H9 (cell line): ENCODE measurements at regions not wholly inside any gene's neighbourhood (a gene's known extent, or its start where the extent isn't known, plus 50 kb on each side); places are given as distances from the start of the nearest gene placed in this dataset.

Experiments used
- DNase-seq: peaks from one replicate; pipeline ENCODE4 v3.0.0-alpha.2; 2017
- H2AFZ ChIP-seq: one replicate; pipeline ENCODE4 v1.6.1; 2013; ENCODE audit warnings: mild to moderate bottlenecking, low read length, control low read depth, moderate library complexity
- H2AK5ac ChIP-seq: 2 replicates; pipeline ENCODE4 v1.6.1; 2013; ENCODE audit warnings: low read length, control low read depth, mixed read lengths; ENCODE audit not compliant: insufficient read length
- H2BK120ac ChIP-seq: one replicate; pipeline ENCODE4 v1.6.1; 2013; ENCODE audit warnings: low read depth, mild to moderate bottlenecking, low read length, control low read depth, inconsistent platforms; ENCODE audit not compliant: poor library complexity, severe bottlenecking
- H2BK12ac ChIP-seq: 2 replicates; pipeline ENCODE4 v1.6.1; 2013; ENCODE audit warnings: low read length, control low read depth, mixed read lengths, low read depth; ENCODE audit not compliant: insufficient read length
- H2BK15ac ChIP-seq: 2 replicates; pipeline ENCODE4 v1.6.1; 2013; ENCODE audit warnings: low read depth, low read length, control low read depth
- H2BK20ac ChIP-seq: one replicate; pipeline ENCODE4 v1.6.1; 2013; ENCODE audit warnings: low read depth, mild to moderate bottlenecking, low read length, control low read depth, inconsistent platforms; ENCODE audit not compliant: poor library complexity, severe bottlenecking
- H2BK5ac ChIP-seq: 2 replicates; pipeline ENCODE4 v1.6.1; 2013; ENCODE audit warnings: low read length, control low read depth, mixed read lengths; ENCODE audit not compliant: insufficient read length
- H3K14ac ChIP-seq: 2 replicates; pipeline ENCODE4 v1.6.1; 2013; ENCODE audit warnings: low read length, control low read depth; ENCODE audit not compliant: insufficient read depth
- H3K18ac ChIP-seq: 2 replicates; pipeline ENCODE4 v1.6.1; 2013; ENCODE audit warnings: low read depth, mild to moderate bottlenecking, mixed read lengths, low read length, control low read depth; ENCODE audit not compliant: insufficient read length
- H3K23ac ChIP-seq: 2 replicates; pipeline ENCODE4 v1.6.1; 2013; ENCODE audit warnings: low read length, control low read depth, mixed read lengths, low read depth; ENCODE audit not compliant: insufficient read length
- H3K23me2 ChIP-seq: 2 replicates; pipeline ENCODE4 v1.6.1; 2013; ENCODE audit warnings: low read depth, mild to moderate bottlenecking, mixed read lengths, low read length, control low read depth; ENCODE audit not compliant: insufficient read length, poor library complexity, severe bottlenecking
- H3K27ac ChIP-seq: 2 replicates; pipeline ENCODE4 v1.5.1; 2013; ENCODE audit warnings: low read length, control low read depth, mixed read lengths, low read depth; ENCODE audit not compliant: insufficient read length
- H3K27me3 ChIP-seq: 2 replicates; pipeline ENCODE4 v1.6.1; 2013; ENCODE audit warnings: low read length, control low read depth, inconsistent platforms; ENCODE audit not compliant: insufficient read depth
- H3K4ac ChIP-seq: 2 replicates; pipeline ENCODE4 v1.6.1; 2013; ENCODE audit warnings: low read depth, mild to moderate bottlenecking, control low read depth, inconsistent platforms, low read length, moderate library complexity
- H3K4me1 ChIP-seq: 2 replicates; pipeline ENCODE4 v1.6.1; 2013; ENCODE audit warnings: low read length, control low read depth, inconsistent platforms; ENCODE audit not compliant: insufficient read depth
- H3K4me2 ChIP-seq: 2 replicates; pipeline ENCODE4 v1.6.1; 2013; ENCODE audit warnings: low read length, control low read depth, mixed read lengths; ENCODE audit not compliant: insufficient read length, insufficient read depth
- H3K56ac ChIP-seq: 2 replicates; pipeline ENCODE4 v1.6.1; 2013; ENCODE audit warnings: low read depth, mild to moderate bottlenecking, mixed read lengths, low read length, control low read depth; ENCODE audit not compliant: insufficient read length
- H3K79me1 ChIP-seq: 2 replicates; pipeline ENCODE4 v1.6.1; 2013; ENCODE audit warnings: low read depth, mild to moderate bottlenecking, moderate library complexity, low read length, control low read depth, inconsistent platforms; ENCODE audit not compliant: insufficient read depth, poor library complexity, severe bottlenecking
- H3K79me2 ChIP-seq: 2 replicates; pipeline ENCODE4 v1.6.1; 2013; ENCODE audit warnings: low read length, control low read depth, inconsistent platforms; ENCODE audit not compliant: insufficient read depth
- H3K9ac ChIP-seq: 2 replicates; pipeline ENCODE4 v1.6.1; 2013; ENCODE audit warnings: low read length, control low read depth, mixed read lengths; ENCODE audit not compliant: insufficient read length; ENCODE audit errors: extremely low read depth
- H3K9me3 ChIP-seq: one replicate; pipeline ENCODE4 v1.6.1; 2013; ENCODE audit warnings: low read depth, low read length, inconsistent platforms; ENCODE audit not compliant: control insufficient read depth
- H3T11ph ChIP-seq: one replicate; pipeline ENCODE4 v1.6.1; 2013; ENCODE audit warnings: mild to moderate bottlenecking, low read length, control low read depth, inconsistent platforms
- H4K20me1 ChIP-seq: one replicate; pipeline ENCODE4 v1.6.1; 2013; ENCODE audit not compliant: control insufficient read depth, insufficient read length, insufficient read depth
- H4K5ac ChIP-seq: 2 replicates; pipeline ENCODE4 v1.6.1; 2013; ENCODE audit warnings: low read depth, mild to moderate bottlenecking, mixed read lengths, low read length, control low read depth; ENCODE audit not compliant: insufficient read length
- H4K8ac ChIP-seq: replicated peaks from 2 replicates; pipeline ENCODE4 v1.6.1; 2013; ENCODE audit warnings: low read length, control low read depth, mixed read lengths, low read depth; ENCODE audit not compliant: insufficient read length
- H4K91ac ChIP-seq: 2 replicates; pipeline ENCODE4 v1.6.1; 2013; ENCODE audit warnings: low read depth, mild to moderate bottlenecking, moderate library complexity, mixed read lengths, low read length, control low read depth; ENCODE audit not compliant: insufficient read length
- H3K27ac Mint-ChIP-seq, 3 experiments: 2 replicates in 2 of 3; 3 replicates in 1 of 3; pipeline ENCODE4 v1.8.0; 2020 to 2021; ENCODE audit warnings: mixed read lengths in 3 of 3, mild to moderate bottlenecking in 1 of 3, moderate library complexity in 1 of 3
- H3K27me3 Mint-ChIP-seq: 2 replicates; pipeline ENCODE4 v1.8.0; 2021; ENCODE audit warnings: low read depth, mild to moderate bottlenecking, moderate library complexity, mixed read lengths
- H3K36me3 Mint-ChIP-seq, 3 experiments: 2 replicates in 2 of 3; 3 replicates in 1 of 3; pipeline ENCODE4 v1.8.0; 2020 to 2021; ENCODE audit warnings: low read depth in 3 of 3, mixed read lengths in 3 of 3; ENCODE audit not compliant: insufficient read depth in 1 of 3
- H3K4me1 Mint-ChIP-seq, 2 experiments: 2 replicates each; pipeline ENCODE4 v1.8.0; 2020; ENCODE audit warnings: mixed read lengths in 2 of 2
- H3K4me3 Mint-ChIP-seq, 2 experiments: 2 replicates in 1 of 2; 3 replicates in 1 of 2; pipeline ENCODE4 v1.8.0; 2020 to 2021; ENCODE audit warnings: mild to moderate bottlenecking in 2 of 2, mixed read lengths in 2 of 2, moderate library complexity in 1 of 2
- H3K9me3 Mint-ChIP-seq, 2 experiments: 2 replicates in 1 of 2; 3 replicates in 1 of 2; pipeline ENCODE4 v1.8.0; 2020; ENCODE audit warnings: mild to moderate bottlenecking in 2 of 2, mixed read lengths in 2 of 2, moderate library complexity in 1 of 2
- CTCF ChIP-seq: fragments of 200-600 bp; sonication (generic); conservative IDR thresholded peaks from 3 replicates; pipeline ENCODE4 v1.8.0; 2021; ENCODE audit warnings: antibody characterized with exemption, mild to moderate bottlenecking
- WGBS: extraction: QIAGEN DNeasy Blood & Tissue Kit; methylation state at CpG from one replicate; pipeline ENCODE4 v1.1.7; 2013; ENCODE audit warnings: missing lambda C conversion rate, low lambda C conversion rate, mixed read lengths; ENCODE audit not compliant: insufficient read length; ENCODE audit errors: extremely low coverage; 5-methylcytosine and 5-hydroxymethylcytosine counted together

DNA sequence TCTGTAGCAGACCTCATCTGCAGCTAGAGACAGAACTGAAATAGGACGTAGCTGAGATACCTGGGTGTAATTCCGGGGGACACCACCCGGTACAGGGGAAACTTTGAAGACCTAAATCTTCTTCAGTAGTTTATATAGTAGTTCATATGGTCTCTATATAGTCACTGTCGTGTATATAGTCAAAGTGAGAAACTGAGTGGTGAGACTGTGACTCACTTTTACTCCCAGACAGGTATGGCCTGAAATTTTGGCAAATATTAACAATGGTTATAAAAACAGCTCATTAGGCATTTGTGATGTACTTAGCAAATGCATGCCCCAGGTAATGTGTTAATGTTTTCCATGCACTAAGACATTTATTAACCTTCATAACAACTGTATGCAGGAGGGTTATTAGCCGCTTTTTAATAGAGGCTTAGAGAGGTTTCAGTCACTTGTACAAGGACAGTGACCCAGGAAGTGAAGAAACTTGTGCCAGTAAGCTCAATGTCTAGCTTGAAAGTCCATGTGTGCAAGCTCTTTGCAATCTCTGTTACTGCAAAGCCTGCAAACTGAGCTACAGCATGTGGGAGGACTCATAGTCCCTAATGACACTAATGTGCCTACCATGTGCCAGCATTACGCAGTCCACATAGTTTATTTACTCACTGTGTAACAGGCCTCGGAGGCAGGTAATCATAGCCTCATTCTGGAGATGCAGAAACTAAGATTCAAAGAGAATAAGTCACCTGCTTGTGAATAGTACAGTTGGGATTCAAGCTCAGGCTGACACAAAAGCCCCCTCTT, 165.4 kb upstream of the CHD6 start:
- Histone ChIP-seq H3K4ac (no peak overlapping the region), H3K4me1 (no peaks in the 10 kb centered on the region), H3K14ac (no peak overlapping the region), H4K91ac (no peak overlapping the region), H3K23ac (no peak overlapping the region), H2BK12ac (no peak overlapping the region), H3K79me2 (no peaks in the 10 kb centered on the region), H3K56ac (no peak overlapping the region), H2BK120ac (no peak overlapping the region), H3K9ac (no peak overlapping the region), H2BK20ac (no peak overlapping the region), H2AK5ac (no peak overlapping the region), H4K20me1 (no peaks in the 10 kb centered on the region), H3T11ph (no peak overlapping the region), H3K27me3 (no peaks in the 10 kb centered on the region), H4K5ac (no peak overlapping the region), H3K79me1 (no peaks in the 10 kb centered on the region), H2AFZ (no peak overlapping the region), H3K23me2 (no peaks in the 10 kb centered on the region), H3K18ac (no peak overlapping the region), H3K9me3 (no peaks in the 10 kb centered on the region), H4K8ac (no peak overlapping the region), H2BK5ac (no peak overlapping the region), H3K27ac (no peak overlapping the region), H2BK15ac (no peak overlapping the region), H3K4me2 (no peak overlapping the region)
- Mint-ChIP-seq H3K4me3 (no peak overlapping the region), H3K9me3 (peaks cover 0 to 2% of the 10 kb centered on the region in 2 experiments; a peak in 1 of 5 replicates), H3K36me3 (no peaks in the 10 kb centered on the region), H3K27ac (no peak overlapping the region), H3K27me3 (peaks cover 3% of the 10 kb centered on the region), H3K4me1 (no peaks in the 10 kb centered on the region)
- no peak for TF ChIP-seq CTCF
- DNase-seq: no peak
- WGBS: no CpG with 5 or more reads among the region's 7 CpGs
